ENCODE measurements at regions not wholly inside any gene's neighbourhood (a gene's known extent, or its start where the extent isn't known, plus 50 kb on each side); places are given as distances from the start of the nearest gene placed in this dataset.

- no peak for ATAC-seq
- Histone ChIP-seq H3K79me2 (ENCODE audit: insufficient read depth, low read length) (no peaks in the 10 kb centered on the region), H3K4me1 (ENCODE audit: insufficient read depth, low read length) (no peaks in the 10 kb centered on the region), H3K9ac (ENCODE audit: insufficient read depth, low read depth, low read length) (no peak overlapping the region), H2AFZ (ENCODE audit: low read length) (no peak overlapping the region), H3K9me3 (ENCODE audit: low read length) (no peaks in the 10 kb centered on the region), H3K4me3 (replicated peaks in 1 of 3; ENCODE audit: insufficient read depth in 1 of 3, low read depth in 2 of 3, low read length in 3 of 3) (no peak overlapping the region), H3K27me3 (ENCODE audit: control insufficient read depth in 1 of 2, insufficient read depth in 2 of 2, low read length in 2 of 2) (no peaks in the 10 kb centered on the region; a peak in 1 of 5 replicates), H3K27ac (ENCODE audit: extremely low read length, insufficient read depth, low read length) (no peak overlapping the region), H3K4me2 (ENCODE audit: low read depth, low read length) (no peak overlapping the region), H3K36me3 (replicated peaks in 1 of 2; ENCODE audit: control insufficient read depth in 1 of 2, insufficient read depth in 2 of 2, low read length in 2 of 2) (no peaks in the 10 kb centered on the region), H4K20me1 (ENCODE audit: insufficient read depth, low read length) (no peaks in the 10 kb centered on the region)
- intact Hi-C loops (cut with micrococcal nuclease; ENCODE audit: unreplicated experiment) (no loop called here), in situ Hi-C loops (cut with HindIII; ENCODE audit: extremely low pct_ligation_motif_present, low pct_unique_long_range_greater_than_20kb) (no loop called here)
- TF ChIP-seq TBP (CRISPR knock-in tag; IDR thresholded peaks at IDR 0.05) = no peak
- no peak for TF ChIP-seq HOXD1 (CRISPR knock-in tag; IDR thresholded peaks at IDR 0.05)
- TF ChIP-seq ZNF75D (CRISPR knock-in tag; IDR thresholded peaks at IDR 0.05; ENCODE audit: borderline replicate concordance) = no peak
- no peak for TF ChIP-seq ZNF513 (CRISPR knock-in tag; conservative IDR thresholded peaks at IDR 0.05)
- no peak for TF ChIP-seq ZBTB8A (CRISPR knock-in tag; IDR thresholded peaks at IDR 0.05; ENCODE audit: borderline replicate concordance, low read depth)
- no peak for TF ChIP-seq HNF1A (IDR thresholded peaks at IDR 0.05; ENCODE audit: low read depth)
- TF ChIP-seq HNF1A (CRISPR knock-in tag; IDR thresholded peaks at IDR 0.05; ENCODE audit: borderline replicate concordance) = no peak
- no peak for TF ChIP-seq NR0B2 (CRISPR knock-in tag; IDR thresholded peaks at IDR 0.05)
- TF ChIP-seq ZNF839 (CRISPR knock-in tag; IDR thresholded peaks at IDR 0.05; ENCODE audit: borderline replicate concordance) = no peak
- no peak for TF ChIP-seq ZNF563 (CRISPR knock-in tag; IDR thresholded peaks at IDR 0.05)
- no peak for TF ChIP-seq STAT5B (CRISPR knock-in tag; IDR thresholded peaks at IDR 0.05)
- no peak for TF ChIP-seq BRF2 (CRISPR knock-in tag; IDR thresholded peaks at IDR 0.05)
- FAIRE-seq = no peak
- 0% methylated on average over 2 of the region's 2 CpGs for WGBS (ENCODE audit: low lambda C conversion rate)
- POLR2A ChIA-PET = no interaction called here
- BruUV-seq (replicated peaks) = no TSS peak
- no peak for DNase-seq (ENCODE audit: low spot score)
- CTCF ChIA-PET (ENCODE audit: low intra/inter-chr PET ratio, low total read pairs) = no interaction called here
Measured at GRCh38 chr5:167920589-167920988, 370.9 kb upstream of the WWC1 start.
